SK-N-SH treated with all-trans-retinoic acid at 6 μM for 48 hours (cell line): ENCODE measurements at regions not wholly inside any gene's neighbourhood (a gene's known extent, or its start where the extent isn't known, plus 50 kb on each side); places are given as distances from the start of the nearest gene placed in this dataset.
"Not testable (repeated sequence)": the region's sequence is repeated elsewhere in the genome, so short reads cannot be mapped to it uniquely, and the experiment has no call there.

Source experiments
- ATAC-seq: fragments of 200-7000 bp; cut with Tn5 transposase; 3 replicates; pipeline ENCODE4 v1.9.1; 2020; ENCODE audit warnings: mild to moderate bottlenecking, moderate library complexity
- ARNTL ChIP-seq: fragments of 450-650 bp; formaldehyde crosslinking; IDR thresholded peaks from 2 replicates; pipeline ENCODE4 v1.5.0; 2020; ENCODE audit warnings: low read depth, mild to moderate bottlenecking, moderate library complexity, borderline replicate concordance
- BACH2 ChIP-seq: fragments of 250-450 bp; sonication (Bioruptor Pico); IDR thresholded peaks from 2 replicates; pipeline ENCODE4 v1.9.0; 2021; ENCODE audit warnings: mild to moderate bottlenecking, borderline replicate concordance
- CSDC2 ChIP-seq: fragments of 250-450 bp; sonication (Bioruptor Pico); IDR thresholded peaks from 2 replicates; pipeline ENCODE4 v1.5.0; 2020; ENCODE audit warnings: mild to moderate bottlenecking, moderate library complexity
- ESRRG ChIP-seq: fragments of 250-450 bp; sonication (Bioruptor Pico); IDR thresholded peaks from 2 replicates; pipeline ENCODE4 v1.6.1; 2021; ENCODE audit warnings: mild to moderate bottlenecking
- GLIS3 ChIP-seq: fragments of 250-450 bp; sonication (Bioruptor Pico); IDR thresholded peaks from 2 replicates; pipeline ENCODE4 v1.5.0; 2020; ENCODE audit warnings: mild to moderate bottlenecking, moderate library complexity
- ISL1 ChIP-seq: fragments of 250-450 bp; sonication (Bioruptor Pico); IDR thresholded peaks from 2 replicates; pipeline ENCODE4 v2.1.2; 2022; ENCODE audit warnings: mild to moderate bottlenecking, moderate library complexity
- OSR1 ChIP-seq: fragments of 250-450 bp; sonication (Bioruptor Pico); IDR thresholded peaks from 2 replicates; pipeline ENCODE4 v1.8.0; 2022; ENCODE audit warnings: moderate library complexity, mild to moderate bottlenecking, inconsistent platforms
- PPARA ChIP-seq: fragments of 250-450 bp; sonication (Bioruptor Pico); IDR thresholded peaks from 2 replicates; pipeline ENCODE4 v1.5.0; 2020; ENCODE audit warnings: mild to moderate bottlenecking, borderline replicate concordance
- RARB ChIP-seq: fragments of 250-450 bp; sonication (Bioruptor Pico); IDR thresholded peaks from 2 replicates; pipeline ENCODE4 v1.8.0; 2021; ENCODE audit warnings: mild to moderate bottlenecking, moderate library complexity
- SNAI2 ChIP-seq: fragments of 250-450 bp; sonication (Bioruptor Pico); IDR thresholded peaks from 2 replicates; pipeline ENCODE4 v1.5.0; 2020; ENCODE audit warnings: mild to moderate bottlenecking, moderate library complexity
- TCF4 ChIP-seq: fragments of 250-450 bp; sonication (Bioruptor Pico); IDR thresholded peaks from 2 replicates; pipeline ENCODE4 v1.8.0; 2021; ENCODE audit warnings: mild to moderate bottlenecking, moderate library complexity, borderline replicate concordance
- TOX ChIP-seq: fragments of 250-450 bp; sonication (Bioruptor Pico); IDR thresholded peaks from 2 replicates; pipeline ENCODE4 v1.8.0; 2021; ENCODE audit warnings: mild to moderate bottlenecking, moderate library complexity, borderline replicate concordance
- ZC3H10 ChIP-seq: fragments of 250-450 bp; sonication (Bioruptor Pico); IDR thresholded peaks from 2 replicates; pipeline ENCODE4 v1.5.1; 2021; ENCODE audit warnings: mild to moderate bottlenecking, moderate library complexity
- ZFP3 ChIP-seq: fragments of 250-450 bp; sonication (Bioruptor Pico); IDR thresholded peaks from 2 replicates; pipeline ENCODE4 v1.5.0; 2020; ENCODE audit warnings: mild to moderate bottlenecking, moderate library complexity
- ZNF565 ChIP-seq: fragments of 450-650 bp; formaldehyde crosslinking; conservative IDR thresholded peaks from 2 replicates; pipeline ENCODE4 v1.5.0; 2020; ENCODE audit warnings: low read depth, mild to moderate bottlenecking, moderate library complexity
- ZNF70 ChIP-seq: fragments of 450-650 bp; formaldehyde crosslinking; IDR thresholded peaks from 2 replicates; pipeline ENCODE4 v1.5.0; 2020; ENCODE audit warnings: mild to moderate bottlenecking, moderate library complexity
- ZNF8 ChIP-seq: fragments of 450-650 bp; formaldehyde crosslinking; IDR thresholded peaks from 2 replicates; pipeline ENCODE4 v1.5.0; 2020; ENCODE audit warnings: mild to moderate bottlenecking, moderate library complexity
- TF ChIP-seq, protein P1 (sequence below): fragments of 250-450 bp; sonication (Bioruptor Pico); IDR thresholded peaks from 2 replicates; pipeline ENCODE4 v1.5.0; 2020; ENCODE audit warnings: mild to moderate bottlenecking, moderate library complexity
- TF ChIP-seq, protein P2 (sequence below): fragments of 250-450 bp; sonication (Bioruptor Pico); IDR thresholded peaks from 2 replicates; pipeline ENCODE4 v1.8.0; 2020; ENCODE audit warnings: mild to moderate bottlenecking, moderate library complexity, borderline replicate concordance
- TF ChIP-seq, protein P3 (sequence below): fragments of 250-450 bp; sonication (Bioruptor Pico); IDR thresholded peaks from 2 replicates; pipeline ENCODE4 v1.5.1; 2020; ENCODE audit warnings: low read depth, mild to moderate bottlenecking, moderate library complexity
- TF ChIP-seq, protein P4 (sequence below): fragments of 250-450 bp; sonication (Bioruptor Pico); IDR thresholded peaks from 2 replicates; pipeline ENCODE4 v1.5.1; 2021; ENCODE audit warnings: mild to moderate bottlenecking, moderate library complexity
- TF ChIP-seq, protein P5 (sequence below): fragments of 250-450 bp; sonication (Bioruptor Pico); IDR thresholded peaks from 2 replicates; pipeline ENCODE4 v1.8.0; 2021; ENCODE audit warnings: low read depth, mild to moderate bottlenecking, moderate library complexity, borderline replicate concordance

DNA sequence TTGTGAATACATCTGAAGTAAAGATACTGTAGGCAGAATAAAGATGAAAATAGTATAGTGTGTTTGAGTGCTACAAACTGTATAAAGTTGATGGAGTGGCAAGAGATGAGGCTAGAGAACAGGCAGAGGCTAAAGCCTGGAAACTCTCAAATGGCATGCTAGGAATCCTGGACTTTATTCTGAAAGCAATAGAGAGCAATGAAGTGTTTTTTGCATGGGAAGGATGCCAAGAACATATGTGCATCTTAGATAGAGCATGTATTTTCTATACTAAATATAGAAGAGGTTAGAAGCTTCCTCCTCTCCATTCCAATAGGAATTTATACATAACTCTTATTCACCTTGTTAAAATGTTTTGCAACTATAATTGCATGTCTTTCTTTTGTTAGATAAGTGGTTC, 86.3 kb upstream of the TMTC2 start:
- TF ChIP-seq ZNF8 (CRISPR knock-in tag), result no peak
- no peak for TF ChIP-seq ZNF70 (CRISPR knock-in tag)
- TF ChIP-seq, protein P1, sequence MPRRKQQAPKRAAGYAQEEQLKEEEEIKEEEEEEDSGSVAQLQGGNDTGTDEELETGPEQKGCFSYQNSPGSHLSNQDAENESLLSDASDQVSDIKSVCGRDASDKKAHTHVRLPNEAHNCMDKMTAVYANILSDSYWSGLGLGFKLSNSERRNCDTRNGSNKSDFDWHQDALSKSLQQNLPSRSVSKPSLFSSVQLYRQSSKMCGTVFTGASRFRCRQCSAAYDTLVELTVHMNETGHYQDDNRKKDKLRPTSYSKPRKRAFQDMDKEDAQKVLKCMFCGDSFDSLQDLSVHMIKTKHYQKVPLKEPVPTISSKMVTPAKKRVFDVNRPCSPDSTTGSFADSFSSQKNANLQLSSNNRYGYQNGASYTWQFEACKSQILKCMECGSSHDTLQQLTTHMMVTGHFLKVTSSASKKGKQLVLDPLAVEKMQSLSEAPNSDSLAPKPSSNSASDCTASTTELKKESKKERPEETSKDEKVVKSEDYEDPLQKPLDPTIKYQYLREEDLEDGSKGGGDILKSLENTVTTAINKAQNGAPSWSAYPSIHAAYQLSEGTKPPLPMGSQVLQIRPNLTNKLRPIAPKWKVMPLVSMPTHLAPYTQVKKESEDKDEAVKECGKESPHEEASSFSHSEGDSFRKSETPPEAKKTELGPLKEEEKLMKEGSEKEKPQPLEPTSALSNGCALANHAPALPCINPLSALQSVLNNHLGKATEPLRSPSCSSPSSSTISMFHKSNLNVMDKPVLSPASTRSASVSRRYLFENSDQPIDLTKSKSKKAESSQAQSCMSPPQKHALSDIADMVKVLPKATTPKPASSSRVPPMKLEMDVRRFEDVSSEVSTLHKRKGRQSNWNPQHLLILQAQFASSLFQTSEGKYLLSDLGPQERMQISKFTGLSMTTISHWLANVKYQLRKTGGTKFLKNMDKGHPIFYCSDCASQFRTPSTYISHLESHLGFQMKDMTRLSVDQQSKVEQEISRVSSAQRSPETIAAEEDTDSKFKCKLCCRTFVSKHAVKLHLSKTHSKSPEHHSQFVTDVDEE, result no peak
- TF ChIP-seq ISL1 (CRISPR knock-in tag), result no peak
- no peak for TF ChIP-seq ZNF565 (CRISPR knock-in tag)
- TF ChIP-seq TOX, result no peak
- TF ChIP-seq, protein P2, sequence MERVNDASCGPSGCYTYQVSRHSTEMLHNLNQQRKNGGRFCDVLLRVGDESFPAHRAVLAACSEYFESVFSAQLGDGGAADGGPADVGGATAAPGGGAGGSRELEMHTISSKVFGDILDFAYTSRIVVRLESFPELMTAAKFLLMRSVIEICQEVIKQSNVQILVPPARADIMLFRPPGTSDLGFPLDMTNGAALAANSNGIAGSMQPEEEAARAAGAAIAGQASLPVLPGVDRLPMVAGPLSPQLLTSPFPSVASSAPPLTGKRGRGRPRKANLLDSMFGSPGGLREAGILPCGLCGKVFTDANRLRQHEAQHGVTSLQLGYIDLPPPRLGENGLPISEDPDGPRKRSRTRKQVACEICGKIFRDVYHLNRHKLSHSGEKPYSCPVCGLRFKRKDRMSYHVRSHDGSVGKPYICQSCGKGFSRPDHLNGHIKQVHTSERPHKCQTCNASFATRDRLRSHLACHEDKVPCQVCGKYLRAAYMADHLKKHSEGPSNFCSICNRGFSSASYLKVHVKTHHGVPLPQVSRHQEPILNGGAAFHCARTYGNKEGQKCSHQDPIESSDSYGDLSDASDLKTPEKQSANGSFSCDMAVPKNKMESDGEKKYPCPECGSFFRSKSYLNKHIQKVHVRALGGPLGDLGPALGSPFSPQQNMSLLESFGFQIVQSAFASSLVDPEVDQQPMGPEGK (CRISPR knock-in tag), result no peak
- no peak for TF ChIP-seq RARB
- TF ChIP-seq CSDC2 (CRISPR knock-in tag), result no peak
- TF ChIP-seq ARNTL (CRISPR knock-in tag), result no peak
- TF ChIP-seq, protein P3, sequence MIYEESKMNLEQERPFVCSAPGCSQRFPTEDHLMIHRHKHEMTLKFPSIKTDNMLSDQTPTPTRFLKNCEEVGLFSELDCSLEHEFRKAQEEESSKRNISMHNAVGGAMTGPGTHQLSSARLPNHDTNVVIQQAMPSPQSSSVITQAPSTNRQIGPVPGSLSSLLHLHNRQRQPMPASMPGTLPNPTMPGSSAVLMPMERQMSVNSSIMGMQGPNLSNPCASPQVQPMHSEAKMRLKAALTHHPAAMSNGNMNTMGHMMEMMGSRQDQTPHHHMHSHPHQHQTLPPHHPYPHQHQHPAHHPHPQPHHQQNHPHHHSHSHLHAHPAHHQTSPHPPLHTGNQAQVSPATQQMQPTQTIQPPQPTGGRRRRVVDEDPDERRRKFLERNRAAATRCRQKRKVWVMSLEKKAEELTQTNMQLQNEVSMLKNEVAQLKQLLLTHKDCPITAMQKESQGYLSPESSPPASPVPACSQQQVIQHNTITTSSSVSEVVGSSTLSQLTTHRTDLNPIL (CRISPR knock-in tag), result no peak
- no peak for TF ChIP-seq OSR1 (CRISPR knock-in tag)
- no peak for TF ChIP-seq ZC3H10
- TF ChIP-seq, protein P4, sequence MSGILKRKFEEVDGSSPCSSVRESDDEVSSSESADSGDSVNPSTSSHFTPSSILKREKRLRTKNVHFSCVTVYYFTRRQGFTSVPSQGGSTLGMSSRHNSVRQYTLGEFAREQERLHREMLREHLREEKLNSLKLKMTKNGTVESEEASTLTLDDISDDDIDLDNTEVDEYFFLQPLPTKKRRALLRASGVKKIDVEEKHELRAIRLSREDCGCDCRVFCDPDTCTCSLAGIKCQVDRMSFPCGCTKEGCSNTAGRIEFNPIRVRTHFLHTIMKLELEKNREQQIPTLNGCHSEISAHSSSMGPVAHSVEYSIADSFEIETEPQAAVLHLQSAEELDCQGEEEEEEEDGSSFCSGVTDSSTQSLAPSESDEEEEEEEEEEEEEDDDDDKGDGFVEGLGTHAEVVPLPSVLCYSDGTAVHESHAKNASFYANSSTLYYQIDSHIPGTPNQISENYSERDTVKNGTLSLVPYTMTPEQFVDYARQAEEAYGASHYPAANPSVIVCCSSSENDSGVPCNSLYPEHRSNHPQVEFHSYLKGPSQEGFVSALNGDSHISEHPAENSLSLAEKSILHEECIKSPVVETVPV (CRISPR knock-in tag), result no peak
- TF ChIP-seq GLIS3, result no peak
- TF ChIP-seq ZFP3 (CRISPR knock-in tag), result no peak
- TF ChIP-seq SNAI2, result no peak
- TF ChIP-seq, all 23 proteins: peak for 0
- peak; percentile 34; the same call in 1 of the 3 replicates for ATAC-seq

DNA sequence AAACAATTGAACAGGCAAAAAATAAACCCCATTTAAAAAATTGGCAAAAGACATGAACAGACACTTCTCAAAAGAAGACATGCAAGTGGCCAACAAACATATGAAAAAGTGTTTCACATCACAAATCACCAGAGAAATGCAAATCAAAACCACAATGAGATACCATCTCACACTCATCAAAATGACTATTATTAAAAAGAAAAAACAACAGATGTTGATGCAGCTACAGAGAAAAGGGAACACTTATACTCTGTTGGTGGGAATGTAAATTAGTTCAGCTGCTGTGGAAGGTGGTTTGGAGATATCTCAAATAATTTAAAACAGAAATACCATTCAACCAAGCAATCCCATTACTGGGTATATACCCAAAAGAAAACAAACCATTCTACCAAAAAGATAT, 83.1 kb upstream of the TMTC2 start:
- ATAC-seq, result not testable (repeated sequence)

DNA sequence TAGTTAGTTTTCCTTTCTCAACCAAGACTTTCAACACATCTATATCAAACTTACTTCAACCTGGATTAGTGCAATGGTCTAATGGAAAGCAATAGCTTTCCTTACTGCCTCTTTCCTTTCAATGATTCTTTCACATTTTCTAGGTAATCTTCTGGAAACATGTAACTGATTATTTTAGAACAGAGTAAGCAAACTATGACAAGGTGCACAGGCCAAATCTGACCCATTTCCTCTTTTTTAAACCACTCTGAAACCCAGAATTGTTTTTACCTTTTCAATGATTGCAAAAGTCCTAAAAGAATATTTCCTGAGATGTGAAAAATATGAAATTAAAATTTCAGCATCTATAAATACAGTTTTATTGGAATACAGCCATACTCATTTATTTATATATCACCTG, 81.6 kb upstream of the TMTC2 start:
- no peak for TF ChIP-seq BACH2 (CRISPR knock-in tag)
- no peak for TF ChIP-seq TCF4 (CRISPR knock-in tag)
- TF ChIP-seq, protein P4 (CRISPR knock-in tag), result no peak
- TF ChIP-seq, protein P5, sequence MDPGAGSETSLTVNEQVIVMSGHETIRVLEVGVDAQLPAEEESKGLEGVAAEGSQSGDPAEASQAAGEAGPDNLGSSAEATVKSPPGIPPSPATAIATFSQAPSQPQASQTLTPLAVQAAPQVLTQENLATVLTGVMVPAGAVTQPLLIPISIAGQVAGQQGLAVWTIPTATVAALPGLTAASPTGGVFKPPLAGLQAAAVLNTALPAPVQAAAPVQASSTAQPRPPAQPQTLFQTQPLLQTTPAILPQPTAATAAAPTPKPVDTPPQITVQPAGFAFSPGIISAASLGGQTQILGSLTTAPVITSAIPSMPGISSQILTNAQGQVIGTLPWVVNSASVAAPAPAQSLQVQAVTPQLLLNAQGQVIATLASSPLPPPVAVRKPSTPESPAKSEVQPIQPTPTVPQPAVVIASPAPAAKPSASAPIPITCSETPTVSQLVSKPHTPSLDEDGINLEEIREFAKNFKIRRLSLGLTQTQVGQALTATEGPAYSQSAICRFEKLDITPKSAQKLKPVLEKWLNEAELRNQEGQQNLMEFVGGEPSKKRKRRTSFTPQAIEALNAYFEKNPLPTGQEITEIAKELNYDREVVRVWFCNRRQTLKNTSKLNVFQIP (CRISPR knock-in tag), result no peak
- no peak for TF ChIP-seq ZNF565 (CRISPR knock-in tag)
- no peak for TF ChIP-seq ZC3H10
- no peak for TF ChIP-seq PPARA (CRISPR knock-in tag)
- TF ChIP-seq, protein P1, result no peak
- TF ChIP-seq ZNF70 (CRISPR knock-in tag), result no peak
- no peak for TF ChIP-seq TOX
- TF ChIP-seq CSDC2 (CRISPR knock-in tag), result no peak
- no peak for TF ChIP-seq ISL1 (CRISPR knock-in tag)
- TF ChIP-seq RARB, result no peak
- no peak for TF ChIP-seq OSR1 (CRISPR knock-in tag)
- TF ChIP-seq ESRRG (CRISPR knock-in tag), result no peak
- ATAC-seq, result no peak
